ENCODE measurements at regions not wholly inside any gene's neighbourhood (a gene's known extent, or its start where the extent isn't known, plus 50 kb on each side); places are given as distances from the start of the nearest gene placed in this dataset.
"Not testable (repeated sequence)": the region's sequence is repeated elsewhere in the genome, so short reads cannot be mapped to it uniquely, and the experiment has no call there.

- H4K8ac ChIP-seq (ENCODE audit: extremely low read depth, insufficient read depth, low read length); H3K9ac ChIP-seq (replicated peaks in 1 of 4; ENCODE audit: extremely low read depth in 1 of 4, low read depth in 3 of 4, low read length in 3 of 4); POLR2A ChIA-PET (ENCODE audit: partially characterized antibody); H3K27ac ChIP-seq (ENCODE audit: low read depth, low read length); H2AFZ ChIP-seq (ENCODE audit: low read length); H3K18ac ChIP-seq (ENCODE audit: extremely low read depth, low read length); H2AK5ac ChIP-seq (ENCODE audit: low read depth, low read length); H4K91ac ChIP-seq (replicated peaks; ENCODE audit: insufficient read length, low read length); H2BK12ac ChIP-seq (ENCODE audit: low read depth, low read length); CTCF ChIA-PET (ENCODE audit: partially characterized antibody); H3K79me2 ChIP-seq (ENCODE audit: control insufficient read depth in 1 of 2, insufficient read depth in 2 of 2, low read length in 2 of 2); H3K4ac ChIP-seq (replicated peaks; ENCODE audit: insufficient read length, low read depth, low read length); H3K56ac ChIP-seq (replicated peaks; ENCODE audit: insufficient read length, low read depth, low read length); FAIRE-seq; H3K14ac ChIP-seq (ENCODE audit: insufficient read length); H3K4me2 ChIP-seq (ENCODE audit: insufficient read depth in 1 of 2, low read depth in 2 of 2, low read length in 2 of 2); H3K79me1 ChIP-seq (ENCODE audit: low read depth, low read length); H3K23ac ChIP-seq (ENCODE audit: insufficient read length); H3K36me3 ChIP-seq (ENCODE audit: control insufficient read depth in 2 of 4, insufficient read depth in 4 of 4, low read length in 3 of 4); DNase-seq (ENCODE audit: low read depth in 1 of 2, low spot score in 2 of 2); H4K5ac ChIP-seq (ENCODE audit: insufficient read length, low read depth, low read length); H4K20me1 ChIP-seq (replicated peaks in 1 of 2; ENCODE audit: control insufficient read depth in 1 of 2, insufficient read depth in 2 of 2, low read length in 2 of 2); H2BK120ac ChIP-seq (replicated peaks; ENCODE audit: low read depth, low read length); H2BK20ac ChIP-seq (ENCODE audit: low read length); H2BK15ac ChIP-seq (ENCODE audit: low read length); H3K4me3 ChIP-seq (ENCODE audit: extremely low read depth in 1 of 4, insufficient read depth in 2 of 4, low read depth in 3 of 4, low read length in 4 of 4); H2BK5ac ChIP-seq (ENCODE audit: low read depth, low read length); H3K27me3 ChIP-seq (replicated peaks in 1 of 4; ENCODE audit: control insufficient read depth in 3 of 4, extremely low read depth in 1 of 4, insufficient read depth in 3 of 4, low read length in 3 of 4); H3K4me1 ChIP-seq (replicated peaks in 1 of 4; ENCODE audit: control insufficient read depth in 3 of 4, insufficient read depth in 4 of 4, low read length in 3 of 4); H3K23me2 ChIP-seq (ENCODE audit: low read depth, low read length): not testable (repeated sequence)
- peaks cover 0 to 41% of the 10 kb centered on the region in 2 experiments; a peak in 2 of 4 replicates for H3K9me3 ChIP-seq (ENCODE audit: insufficient read depth in 2 of 2, low read depth in 1 of 2, low read length in 1 of 2)
- WGBS, 2 experiments (ENCODE audit: extremely low coverage in 1 of 2, insufficient coverage in 1 of 2, insufficient read length in 1 of 2, insufficient replicate concordance in 2 of 2, low coverage in 1 of 2, low lambda C conversion rate in 2 of 2, missing lambda C conversion rate in 1 of 2) = no CpG with 5 or more reads among the region's 12 CpGs
Observed at GRCh38 chr7:63559016-63559415, 439.6 kb upstream of the ZNF722 start.

GRCh38 chr7:63559826-63560465, 438.7 kb upstream of the ZNF722 start:
- H3K56ac ChIP-seq (replicated peaks; ENCODE audit: insufficient read length, low read depth, low read length); H3K4me2 ChIP-seq (ENCODE audit: insufficient read depth in 1 of 2, low read depth in 2 of 2, low read length in 2 of 2); H2AFZ ChIP-seq (ENCODE audit: low read length); H2BK20ac ChIP-seq (ENCODE audit: low read length); H3K23me2 ChIP-seq (ENCODE audit: low read depth, low read length); H2BK5ac ChIP-seq (ENCODE audit: low read depth, low read length); H3K4me1 ChIP-seq (replicated peaks in 1 of 4; ENCODE audit: control insufficient read depth in 3 of 4, insufficient read depth in 4 of 4, low read length in 3 of 4); H2BK15ac ChIP-seq (ENCODE audit: low read length); H4K5ac ChIP-seq (ENCODE audit: insufficient read length, low read depth, low read length); FAIRE-seq; POLR2A ChIA-PET (ENCODE audit: partially characterized antibody); H3K27ac ChIP-seq (ENCODE audit: low read depth, low read length); H3K23ac ChIP-seq (ENCODE audit: insufficient read length); CTCF ChIA-PET (ENCODE audit: partially characterized antibody); H3K79me1 ChIP-seq (ENCODE audit: low read depth, low read length); H3K79me2 ChIP-seq (ENCODE audit: control insufficient read depth in 1 of 2, insufficient read depth in 2 of 2, low read length in 2 of 2); H3K9ac ChIP-seq (replicated peaks in 1 of 4; ENCODE audit: extremely low read depth in 1 of 4, low read depth in 3 of 4, low read length in 3 of 4); H3K4me3 ChIP-seq (ENCODE audit: extremely low read depth in 1 of 4, insufficient read depth in 2 of 4, low read depth in 3 of 4, low read length in 4 of 4); H4K20me1 ChIP-seq (replicated peaks in 1 of 2; ENCODE audit: control insufficient read depth in 1 of 2, insufficient read depth in 2 of 2, low read length in 2 of 2); H2BK12ac ChIP-seq (ENCODE audit: low read depth, low read length); H4K8ac ChIP-seq (ENCODE audit: extremely low read depth, insufficient read depth, low read length); H3K14ac ChIP-seq (ENCODE audit: insufficient read length); H3K27me3 ChIP-seq (replicated peaks in 1 of 4; ENCODE audit: control insufficient read depth in 3 of 4, extremely low read depth in 1 of 4, insufficient read depth in 3 of 4, low read length in 3 of 4); H2BK120ac ChIP-seq (replicated peaks; ENCODE audit: low read depth, low read length); H3K4ac ChIP-seq (replicated peaks; ENCODE audit: insufficient read length, low read depth, low read length); H3K18ac ChIP-seq (ENCODE audit: extremely low read depth, low read length); H4K91ac ChIP-seq (replicated peaks; ENCODE audit: insufficient read length, low read length); H2AK5ac ChIP-seq (ENCODE audit: low read depth, low read length); DNase-seq (ENCODE audit: low read depth in 1 of 2, low spot score in 2 of 2); H3K36me3 ChIP-seq (ENCODE audit: control insufficient read depth in 2 of 4, insufficient read depth in 4 of 4, low read length in 3 of 4): not testable (repeated sequence)
- peaks cover 0 to 42% of the 10 kb centered on the region in 2 experiments; a peak in 2 of 4 replicates for H3K9me3 ChIP-seq (ENCODE audit: insufficient read depth in 2 of 2, low read depth in 1 of 2, low read length in 1 of 2)
- 91% methylated on average over 10 of the region's 27 CpGs; no CpG with 5 or more reads in 1 of the 2 experiments for WGBS, 2 experiments (ENCODE audit: extremely low coverage in 1 of 2, insufficient coverage in 1 of 2, insufficient read length in 1 of 2, insufficient replicate concordance in 2 of 2, low coverage in 1 of 2, low lambda C conversion rate in 2 of 2, missing lambda C conversion rate in 1 of 2)
